Activated B cell treated with CpG ODN at 0.5 μM for 24 hours (primary cell): ENCODE measurements at regions not wholly inside any gene's neighbourhood (a gene's known extent, or its start where the extent isn't known, plus 50 kb on each side); places are given as distances from the start of the nearest gene placed in this dataset.

ENCODE experiments used
- ATAC-seq: fragments of 200-7000 bp; cut with Tn5 transposase; one replicate; pipeline ENCODE4 v1.10.0; 2021; ENCODE audit warnings: low read depth, mild to moderate bottlenecking, moderate library complexity
- CTCF ChIA-PET: fragments of 350-600 bp; sonication (Branson Sonifier 250); formaldehyde crosslinking; loops from one replicate; lab custom pipeline; 2021; ENCODE audit warnings: antibody characterized with exemption; lab: Charles Lee
- POLR2A ChIA-PET: fragments of 350-600 bp; sonication (Branson Sonifier 250); formaldehyde crosslinking; loops from one replicate; lab custom pipeline; 2021; ENCODE audit warnings: antibody characterized with exemption; lab: Charles Lee
- DNase-seq: peaks from one replicate; pipeline ENCODE4 v3.0.0; 2022
- H3K27ac Mint-ChIP-seq: one replicate; pipeline ENCODE4 v1.8.0; 2020; ENCODE audit warnings: mixed read lengths
- H3K27me3 Mint-ChIP-seq: one replicate; pipeline ENCODE4 v1.8.0; 2021; ENCODE audit warnings: mixed read lengths
- H3K36me3 Mint-ChIP-seq: one replicate; pipeline ENCODE4 v1.8.0; 2021; ENCODE audit warnings: low read depth, mixed read lengths
- H3K4me1 Mint-ChIP-seq: one replicate; pipeline ENCODE4 v1.8.0; 2021; ENCODE audit warnings: mixed read lengths
- H3K4me3 Mint-ChIP-seq: one replicate; pipeline ENCODE4 v1.8.0; 2020; ENCODE audit warnings: mild to moderate bottlenecking, mixed read lengths
- H3K9me3 Mint-ChIP-seq: one replicate; pipeline ENCODE4 v1.8.0; 2020; ENCODE audit warnings: mixed read lengths
- intact Hi-C: fragments of 100-400 bp; cut with micrococcal nuclease; formaldehyde crosslinking; loops from one replicate; pipeline ENCODE4 v1.15.1; 2024
- TF ChIP-seq, protein P1 (sequence below): fragments of 200-600 bp; IDR thresholded peaks from one replicate; pipeline ENCODE4 v1.8.0; 2022; ENCODE audit warnings: antibody characterized with exemption, mild to moderate bottlenecking

DNA sequence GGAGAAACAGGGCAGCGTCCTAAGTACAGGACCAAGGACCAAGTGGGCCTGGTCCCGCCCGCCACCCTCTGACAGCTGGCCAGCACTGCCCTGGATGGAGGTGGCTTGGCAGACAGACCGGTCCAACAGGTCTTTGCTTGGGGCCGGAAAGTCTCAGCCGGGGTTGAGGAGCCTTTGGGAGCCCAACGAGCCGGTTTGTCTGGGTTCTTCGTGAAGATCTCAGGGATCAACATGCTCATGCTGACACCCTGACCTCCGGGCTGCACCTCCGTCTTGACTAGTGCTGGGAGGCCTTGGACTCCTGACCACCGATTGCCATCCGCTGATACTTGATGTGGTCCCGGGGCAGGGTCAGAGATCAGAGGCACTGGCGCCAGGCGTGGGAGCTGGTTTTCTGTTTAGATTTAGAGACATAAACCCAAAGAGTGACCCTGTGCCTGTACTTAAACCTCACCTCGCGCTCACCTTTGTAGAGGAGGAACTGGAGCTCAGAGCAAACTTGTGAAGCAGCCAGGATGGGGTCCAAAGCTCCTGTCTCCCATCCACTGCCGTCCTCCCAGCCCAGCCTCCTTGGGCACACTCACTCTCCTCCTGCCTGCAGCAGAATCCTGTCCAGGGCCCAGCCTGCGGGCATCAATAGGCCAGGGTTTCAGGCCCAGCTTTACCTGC is 92.1 kb upstream of the GSE1 start:
- no peaks in the 10 kb centered on the region for H3K9me3 Mint-ChIP-seq
- H3K27ac Mint-ChIP-seq: no peak overlapping the region
- H3K36me3 Mint-ChIP-seq: no peaks in the 10 kb centered on the region
- H3K27me3 Mint-ChIP-seq: peaks cover 11% of the 10 kb centered on the region
- intact Hi-C loops: no loop called here
- TF ChIP-seq, protein P1, sequence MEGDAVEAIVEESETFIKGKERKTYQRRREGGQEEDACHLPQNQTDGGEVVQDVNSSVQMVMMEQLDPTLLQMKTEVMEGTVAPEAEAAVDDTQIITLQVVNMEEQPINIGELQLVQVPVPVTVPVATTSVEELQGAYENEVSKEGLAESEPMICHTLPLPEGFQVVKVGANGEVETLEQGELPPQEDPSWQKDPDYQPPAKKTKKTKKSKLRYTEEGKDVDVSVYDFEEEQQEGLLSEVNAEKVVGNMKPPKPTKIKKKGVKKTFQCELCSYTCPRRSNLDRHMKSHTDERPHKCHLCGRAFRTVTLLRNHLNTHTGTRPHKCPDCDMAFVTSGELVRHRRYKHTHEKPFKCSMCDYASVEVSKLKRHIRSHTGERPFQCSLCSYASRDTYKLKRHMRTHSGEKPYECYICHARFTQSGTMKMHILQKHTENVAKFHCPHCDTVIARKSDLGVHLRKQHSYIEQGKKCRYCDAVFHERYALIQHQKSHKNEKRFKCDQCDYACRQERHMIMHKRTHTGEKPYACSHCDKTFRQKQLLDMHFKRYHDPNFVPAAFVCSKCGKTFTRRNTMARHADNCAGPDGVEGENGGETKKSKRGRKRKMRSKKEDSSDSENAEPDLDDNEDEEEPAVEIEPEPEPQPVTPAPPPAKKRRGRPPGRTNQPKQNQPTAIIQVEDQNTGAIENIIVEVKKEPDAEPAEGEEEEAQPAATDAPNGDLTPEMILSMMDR: no peak
- no peak overlapping the region for H3K4me3 Mint-ChIP-seq
- POLR2A ChIA-PET: no interaction called here
- CTCF ChIA-PET: no interaction called here
- H3K4me1 Mint-ChIP-seq: no peaks in the 10 kb centered on the region
- no peak for DNase-seq
- ATAC-seq: no peak

DNA sequence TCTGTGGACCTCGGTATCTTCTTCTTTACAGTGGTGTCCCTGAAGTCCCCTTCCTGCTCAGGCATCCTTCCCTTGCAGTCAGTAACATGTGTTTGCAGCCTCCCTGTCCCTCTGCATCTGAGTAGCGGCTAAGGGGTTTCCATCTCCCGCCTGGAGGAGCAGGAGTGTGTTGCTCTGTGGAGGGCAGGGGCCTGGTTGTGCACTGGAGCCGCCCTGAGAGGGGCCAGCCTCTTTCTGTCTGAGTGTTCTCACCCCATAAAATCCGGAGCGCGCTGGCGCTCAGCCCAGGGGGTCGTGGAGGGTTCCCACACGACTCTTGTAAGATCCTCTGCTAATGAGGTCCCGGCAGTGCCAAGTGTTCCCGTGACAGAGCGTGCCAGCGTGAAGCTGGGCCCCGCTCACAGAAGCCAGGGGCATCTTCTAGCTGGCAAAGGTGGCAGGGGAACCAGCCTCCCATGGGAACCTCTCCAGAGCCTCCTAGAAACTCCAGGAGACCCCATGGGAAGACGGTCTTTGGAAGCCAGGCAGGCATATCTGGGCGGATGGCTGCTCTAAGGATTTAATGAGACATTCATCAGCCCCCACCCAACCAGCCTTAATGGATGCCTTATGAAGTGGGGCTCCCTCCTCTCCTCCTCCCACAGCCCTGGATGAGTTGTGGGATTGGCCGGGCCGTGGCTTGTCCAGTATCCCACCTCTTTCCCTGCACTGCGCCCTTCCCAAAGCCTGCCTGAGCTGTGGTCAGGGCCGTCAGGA is 91.4 kb upstream of the GSE1 start:
- ChIA-PET POLR2A (no interaction called here), CTCF (interaction anchor here (0.9 kb wide), 1 partner anchor 88 kb away, joined by 3 read pairs; no protein-coding TSS in a partner anchor)
- Mint-ChIP-seq H3K36me3 (no peaks in the 10 kb centered on the region), H3K9me3 (no peaks in the 10 kb centered on the region), H3K4me1 (no peaks in the 10 kb centered on the region), H3K27me3 (peaks cover 11% of the 10 kb centered on the region), H3K4me3 (no peak overlapping the region), H3K27ac (no peak overlapping the region)
- TF ChIP-seq, protein P1: no peak
- intact Hi-C loops: no loop called here
- no peak for ATAC-seq
- DNase-seq: no peak

DNA sequence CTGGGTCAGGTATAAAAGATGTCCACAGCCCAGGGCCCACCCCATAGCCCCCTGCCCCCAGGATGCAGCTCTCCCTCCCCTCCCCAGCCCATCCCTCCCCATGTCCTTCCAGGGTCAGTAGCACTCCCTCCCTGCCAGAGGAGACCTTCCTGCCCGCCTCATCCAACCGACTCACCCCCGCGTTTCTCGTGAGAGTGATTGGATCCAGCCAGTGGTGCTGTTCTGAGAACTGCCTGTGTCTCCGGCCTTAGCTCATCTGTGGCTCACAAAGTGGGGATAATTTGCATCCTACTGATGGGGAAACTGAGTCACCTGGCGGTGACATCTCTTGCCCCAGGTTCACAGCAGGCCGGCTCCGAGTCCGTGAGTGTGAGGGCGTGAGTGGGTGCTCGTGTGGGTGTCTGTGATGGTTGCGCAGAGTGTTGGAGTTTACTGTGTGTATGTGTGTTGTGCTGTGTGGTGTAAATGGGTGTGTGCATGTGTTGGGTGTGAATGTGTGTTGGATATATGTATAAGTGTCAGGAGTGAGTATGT is 90.7 kb upstream of the GSE1 start:
- ATAC-seq (no peak), DNase-seq (no peak)
- Mint-ChIP-seq H3K4me3 (no peak overlapping the region), H3K27me3 (peaks cover 11% of the 10 kb centered on the region), H3K4me1 (no peaks in the 10 kb centered on the region), H3K36me3 (no peaks in the 10 kb centered on the region), H3K9me3 (no peaks in the 10 kb centered on the region), H3K27ac (no peak overlapping the region)
- intact Hi-C loops: no loop called here
- POLR2A ChIA-PET: no interaction called here
- CTCF ChIA-PET: interaction anchor here (0.9 kb wide), 1 partner anchor 87 kb away, joined by 3 read pairs; no protein-coding TSS in a partner anchor
- TF ChIP-seq, protein P1: no peak

DNA sequence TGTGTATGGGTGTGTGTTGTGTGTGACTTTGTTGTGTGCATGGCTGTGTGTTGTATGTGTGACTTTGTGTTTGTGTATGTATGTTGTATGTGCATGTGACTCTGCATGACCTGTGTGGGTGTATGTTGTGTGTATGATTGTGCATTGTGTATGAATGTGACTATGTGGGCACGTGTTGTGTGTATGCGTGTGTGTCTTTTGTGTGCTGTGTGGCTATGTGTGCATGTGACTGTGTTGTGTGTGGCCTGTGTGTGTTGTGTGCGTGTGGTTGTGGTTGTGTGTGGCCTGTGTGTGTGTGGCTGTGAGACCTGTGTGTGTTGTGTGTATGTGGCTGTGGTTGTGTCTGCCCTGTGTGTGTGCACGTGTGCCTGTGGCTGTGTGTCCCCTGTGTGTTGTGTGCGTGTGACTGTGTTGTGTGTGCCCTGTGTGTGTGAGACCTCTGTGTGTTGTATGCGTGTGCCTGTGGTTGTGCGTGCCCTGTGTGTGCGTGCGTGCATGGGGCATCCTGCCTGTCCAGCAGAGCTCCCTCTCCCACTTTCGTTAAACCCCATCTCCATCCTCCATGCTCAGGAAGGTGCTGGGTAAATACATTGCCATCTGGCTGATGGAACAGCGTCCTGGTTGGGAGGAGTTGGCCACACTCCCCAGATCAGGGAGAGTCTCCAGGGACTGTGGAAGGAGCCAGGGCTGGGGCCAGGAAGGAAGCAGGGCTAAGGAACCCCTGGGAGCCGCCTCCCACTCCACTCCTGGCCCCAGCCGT is 90.1 kb upstream of the GSE1 start:
- CTCF ChIA-PET: no interaction called here
- POLR2A ChIA-PET: no interaction called here
- Mint-ChIP-seq H3K4me1 (no peaks in the 10 kb centered on the region), H3K9me3 (no peaks in the 10 kb centered on the region), H3K36me3 (no peaks in the 10 kb centered on the region), H3K27ac (no peak overlapping the region), H3K4me3 (no peak overlapping the region), H3K27me3 (peaks cover 13% of the 10 kb centered on the region)
- intact Hi-C loops: no loop called here
- DNase-seq (no peak), ATAC-seq (no peak)
- TF ChIP-seq, protein P1: no peak
